GM23338 (cell line): ENCODE measurements at regions not wholly inside any gene's neighbourhood (a gene's known extent, or its start where the extent isn't known, plus 50 kb on each side); places are given as distances from the start of the nearest gene placed in this dataset.

ENCODE experiments used
- ATAC-seq: fragments of 200-7000 bp; cut with Tn5 transposase; 3 replicates; pipeline ENCODE4 v1.9.1; 2020
- DNase-seq: peaks from one replicate; pipeline ENCODE4 v3.0.0-alpha.2; 2015; ENCODE audit warnings: low spot score
- H2AFZ ChIP-seq: fragments of 200-600 bp; sonication (generic); 2 replicates; pipeline ENCODE4 v1.8.0; 2016; ENCODE audit warnings: antibody characterized with exemption, mild to moderate bottlenecking, moderate library complexity
- H3F3A ChIP-seq: fragments of 200-600 bp; sonication (generic); replicated peaks from 2 replicates; pipeline ENCODE4 v1.8.0; 2017; ENCODE audit warnings: antibody characterized with exemption, mixed run types, low read depth
- H3K27ac ChIP-seq: fragments of 200-600 bp; sonication (generic); 2 replicates; pipeline ENCODE4 v1.6.1; 2016; ENCODE audit warnings: low read depth
- H3K27me3 ChIP-seq: fragments of 200-600 bp; sonication (generic); 2 replicates; pipeline ENCODE4 v1.8.0; 2016; ENCODE audit warnings: mild to moderate bottlenecking, mixed run types, moderate library complexity; ENCODE audit not compliant: insufficient read depth
- H3K36me3 ChIP-seq: fragments of 200-600 bp; sonication (generic); 2 replicates; pipeline ENCODE4 v1.8.0; 2016; ENCODE audit warnings: mild to moderate bottlenecking; ENCODE audit not compliant: insufficient read depth
- H3K4me1 ChIP-seq: fragments of 200-600 bp; sonication (generic); 2 replicates; pipeline ENCODE4 v1.8.0; 2016; ENCODE audit warnings: mild to moderate bottlenecking, moderate library complexity; ENCODE audit not compliant: insufficient read depth
- H3K4me2 ChIP-seq: fragments of 200-600 bp; sonication (generic); 2 replicates; pipeline ENCODE4 v1.7.1; 2017; ENCODE audit warnings: mixed run types
- H3K4me3 ChIP-seq: fragments of 200-600 bp; sonication (generic); 2 replicates; pipeline ENCODE4 v1.6.1; 2016; ENCODE audit warnings: mixed run types
- H3K79me2 ChIP-seq: fragments of 200-600 bp; sonication (generic); replicated peaks from 2 replicates; pipeline ENCODE4 v1.8.0; 2017; ENCODE audit warnings: mild to moderate bottlenecking; ENCODE audit not compliant: insufficient read depth
- H3K9me2 ChIP-seq: fragments of 200-600 bp; sonication (generic); 2 replicates; pipeline ENCODE4 v1.8.0; 2017; ENCODE audit not compliant: insufficient read depth
- H4K20me1 ChIP-seq: fragments of 200-600 bp; sonication (generic); replicated peaks from 2 replicates; pipeline ENCODE4 v1.8.0; 2017; ENCODE audit warnings: mild to moderate bottlenecking; ENCODE audit not compliant: insufficient read depth
- H3K27ac Mint-ChIP-seq: 2 replicates; pipeline ENCODE4 v1.8.0; 2020; ENCODE audit warnings: inconsistent platforms, mild to moderate bottlenecking, moderate library complexity, mixed read lengths
- H3K27me3 Mint-ChIP-seq: 3 replicates; pipeline ENCODE4 v1.8.0; 2022; ENCODE audit warnings: low read depth, mild to moderate bottlenecking, moderate library complexity, mixed read lengths, inconsistent platforms; ENCODE audit not compliant: insufficient read depth, poor library complexity
- H3K36me3 Mint-ChIP-seq: 3 replicates; pipeline ENCODE4 v1.8.0; 2021; ENCODE audit warnings: low read depth, mild to moderate bottlenecking, inconsistent platforms, moderate library complexity, mixed read lengths
- H3K4me1 Mint-ChIP-seq: 3 replicates; pipeline ENCODE4 v1.8.0; 2020; ENCODE audit warnings: mild to moderate bottlenecking, inconsistent platforms, mixed read lengths
- H3K4me3 Mint-ChIP-seq: 3 replicates; pipeline ENCODE4 v1.8.0; 2021; ENCODE audit warnings: moderate library complexity, mild to moderate bottlenecking, inconsistent platforms, mixed read lengths
- H3K9me3 Mint-ChIP-seq: 3 replicates; pipeline ENCODE4 v1.8.0; 2020; ENCODE audit warnings: moderate library complexity, mild to moderate bottlenecking, inconsistent platforms, mixed read lengths
- CREB1 ChIP-seq: fragments of 250-450 bp; sonication (Bioruptor Pico); IDR thresholded peaks from 2 replicates; pipeline ENCODE4 v1.5.0; 2020; ENCODE audit warnings: low read depth, mild to moderate bottlenecking, moderate library complexity
- CTCF ChIP-seq, 2 experiments: fragments of 200-600 bp in 1 of 2; sonication (generic) in 1 of 2; conservative IDR thresholded peaks; 2 replicates each; pipeline versions ENCODE4 v1.5.1 to v1.6.1; 2016 to 2017; ENCODE audit warnings: antibody characterized with exemption in 2 of 2, low read depth in 2 of 2, mild to moderate bottlenecking in 2 of 2, moderate library complexity in 1 of 2
- ETS1 ChIP-seq: IDR thresholded peaks from 2 replicates; pipeline ENCODE4 v1.6.1; 2016; ENCODE audit warnings: antibody characterized with exemption
- EZH2 ChIP-seq: fragments of 200-600 bp; sonication (generic); IDR thresholded peaks from one replicate; pipeline ENCODE4 v1.8.0; 2017; ENCODE audit warnings: antibody characterized with exemption, mild to moderate bottlenecking, low read depth; ENCODE audit not compliant: unreplicated experiment
- EZH2phosphoT487 ChIP-seq: fragments of 200-600 bp; sonication (generic); IDR thresholded peaks from one replicate; pipeline ENCODE4 v1.8.1; 2018; ENCODE audit warnings: antibody characterized with exemption; ENCODE audit not compliant: unreplicated experiment
- JUNB ChIP-seq: IDR thresholded peaks from one replicate; pipeline ENCODE4 v1.6.1; 2016; ENCODE audit warnings: antibody characterized with exemption; ENCODE audit not compliant: unreplicated experiment
- NANOG ChIP-seq: IDR thresholded peaks from 2 replicates; pipeline ENCODE4 v1.6.1; 2016; ENCODE audit warnings: antibody characterized with exemption, borderline replicate concordance
- POLR2AphosphoS5 ChIP-seq: IDR thresholded peaks from 2 replicates; pipeline ENCODE4 v1.6.1; 2016; ENCODE audit warnings: antibody characterized with exemption, low read depth
- REST ChIP-seq: IDR thresholded peaks from one replicate; pipeline ENCODE4 v1.6.1; 2018; ENCODE audit warnings: antibody characterized with exemption; ENCODE audit not compliant: unreplicated experiment
- STAT1 ChIP-seq: IDR thresholded peaks from one replicate; pipeline ENCODE4 v1.6.1; 2016; ENCODE audit warnings: antibody characterized with exemption; ENCODE audit not compliant: unreplicated experiment
- ZNF114 ChIP-seq: fragments of 250-450 bp; sonication (Bioruptor Pico); IDR thresholded peaks from 2 replicates; pipeline ENCODE4 v1.5.0; 2020; ENCODE audit warnings: mild to moderate bottlenecking, moderate library complexity
- ZNF331 ChIP-seq: fragments of 250-450 bp; sonication (Bioruptor Pico); IDR thresholded peaks from 2 replicates; pipeline ENCODE4 v1.5.0; 2020; ENCODE audit warnings: low read depth, mild to moderate bottlenecking, moderate library complexity
- ZNF462 ChIP-seq: fragments of 250-450 bp; sonication (Bioruptor Pico); IDR thresholded peaks from 2 replicates; pipeline ENCODE4 v1.5.0; 2020; ENCODE audit warnings: mild to moderate bottlenecking, moderate library complexity

- peaks cover 32% of the 10 kb centered on the region for H3K4me1 Mint-ChIP-seq
- H3K79me2 ChIP-seq: no peaks in the 10 kb centered on the region
- no peak overlapping the region for H3K27ac Mint-ChIP-seq
- DNase-seq (no peak), ATAC-seq (no peak)
- TF ChIP-seq NANOG (no peak), ZNF114 (no peak), REST (no peak), EZH2phosphoT487 (no peak), POLR2AphosphoS5 (no peak), ZNF462 (CRISPR knock-in tag) (no peak), ETS1 (no peak), CREB1 (CRISPR knock-in tag) (no peak), EZH2 (no peak), STAT1 (no peak), JUNB (no peak), ZNF331 (CRISPR knock-in tag) (no peak), CTCF (conservative IDR thresholded peaks at IDR 0.05; ENCODE audit: low read depth in 2 of 2) (no peak)
- H3K36me3 ChIP-seq: no peaks in the 10 kb centered on the region
- peaks cover 7% of the 10 kb centered on the region; the same call in 2 of the 3 replicates for H3K36me3 Mint-ChIP-seq
- H2AFZ ChIP-seq: no peak overlapping the region
- no peak overlapping the region for H3K27ac ChIP-seq
- H3K9me3 Mint-ChIP-seq: peaks cover 9% of the 10 kb centered on the region; the same call in 2 of the 3 replicates
- peaks cover 3% of the 10 kb centered on the region for H3K27me3 Mint-ChIP-seq
- no peak overlapping the region for H3K4me3 ChIP-seq
- no peak overlapping the region for H3K4me2 ChIP-seq
- H3K4me1 ChIP-seq: peaks cover 35% of the 10 kb centered on the region
- H4K20me1 ChIP-seq: no peaks in the 10 kb centered on the region
- H3F3A ChIP-seq: no peaks in the 10 kb centered on the region
- H3K9me2 ChIP-seq: no peaks in the 10 kb centered on the region
- H3K27me3 ChIP-seq: peaks cover 29% of the 10 kb centered on the region
- H3K4me3 Mint-ChIP-seq: no peak overlapping the region
Observed at GRCh38 chr13:99118179-99118578, 82.5 kb upstream of the UBAC2 start.
